DND-41 (cell line): ENCODE measurements at regions not wholly inside any gene's neighbourhood (a gene's known extent, or its start where the extent isn't known, plus 50 kb on each side); places are given as distances from the start of the nearest gene placed in this dataset.

Experiments
- CTCF ChIP-seq: IDR thresholded peaks from 2 replicates; pipeline ENCODE4 v1.5.1; 2012; ENCODE audit warnings: borderline replicate concordance, low read length, moderate library complexity, mild to moderate bottlenecking; ENCODE audit not compliant: poor library complexity, severe bottlenecking; ENCODE audit errors: extremely low read depth
- EZH2 ChIP-seq: IDR thresholded peaks from 3 replicates; pipeline ENCODE4 v1.6.1; 2012; ENCODE audit warnings: borderline replicate concordance, low read depth, mild to moderate bottlenecking, moderate library complexity, low read length, inconsistent platforms; ENCODE audit not compliant: severe bottlenecking

GRCh38 chr1:166307261-166308188 is 140.7 kb upstream of the FAM78B start:
- TF ChIP-seq CTCF (no peak), EZH2 (no peak)
